ENCODE measurements at regions not wholly inside any gene's neighbourhood (a gene's known extent, or its start where the extent isn't known, plus 50 kb on each side); places are given as distances from the start of the nearest gene placed in this dataset.
A peak's percentile ranks its signal among the peaks of the same experiment; 100 is the strongest.
"Not testable (repeated sequence)": the region's sequence is repeated elsewhere in the genome, so short reads cannot be mapped to it uniquely, and the experiment has no call there.

- DNase-seq; intact Hi-C loops (cut with micrococcal nuclease); H3K9me3 Mint-ChIP-seq; H3K36me3 Mint-ChIP-seq (ENCODE audit: low read depth); H3K27me3 Mint-ChIP-seq (ENCODE audit: low read depth); H3K4me3 Mint-ChIP-seq; CTCF ChIA-PET; H3K4me1 Mint-ChIP-seq (ENCODE audit: low read depth); H3K27ac Mint-ChIP-seq: not testable (repeated sequence)
These were observed 91.5 kb upstream of the FBXO28 start for GRCh38 chr1:224022249-224022970.

DNA sequence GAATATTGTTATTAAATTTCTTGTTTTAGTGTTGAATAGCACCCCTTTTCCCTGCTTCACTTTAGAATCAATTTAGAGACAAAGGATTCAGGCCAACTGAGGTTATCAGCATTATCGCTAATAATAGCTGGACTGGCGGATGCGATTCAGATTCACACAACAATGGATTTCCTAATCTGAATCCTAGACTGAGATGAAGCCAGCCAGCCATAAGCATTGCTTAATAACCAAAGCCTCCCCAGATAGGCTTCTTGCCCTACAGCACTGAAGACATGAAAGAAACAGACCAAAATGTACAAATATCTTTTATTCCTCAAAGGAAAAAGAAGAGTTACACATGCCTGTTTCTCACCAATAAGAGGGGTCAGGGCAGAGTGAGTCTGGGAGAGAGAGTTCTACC is 94.0 kb upstream of the FBXO28 start:
- H3K4me1 Mint-ChIP-seq (ENCODE audit: low read depth); H3K4me3 Mint-ChIP-seq; intact Hi-C loops (cut with micrococcal nuclease); H3K9me3 Mint-ChIP-seq; H3K27ac Mint-ChIP-seq; H3K27me3 Mint-ChIP-seq (ENCODE audit: low read depth); CTCF ChIA-PET; H3K36me3 Mint-ChIP-seq (ENCODE audit: low read depth); DNase-seq: not testable (repeated sequence)

GRCh38 chr1:224015782-224016181 is 98.1 kb upstream of the FBXO28 start:
- H3K27me3 Mint-ChIP-seq (ENCODE audit: low read depth); DNase-seq; H3K4me3 Mint-ChIP-seq; CTCF ChIA-PET; intact Hi-C loops (cut with micrococcal nuclease); H3K27ac Mint-ChIP-seq; H3K36me3 Mint-ChIP-seq (ENCODE audit: low read depth); H3K4me1 Mint-ChIP-seq (ENCODE audit: low read depth); H3K9me3 Mint-ChIP-seq: not testable (repeated sequence)

- Mint-ChIP-seq H3K27ac (no peak overlapping the region), H3K9me3 (peaks cover 1% of the 10 kb centered on the region), H3K27me3 (ENCODE audit: low read depth) (no peaks in the 10 kb centered on the region), H3K4me3 (no peak overlapping the region), H3K36me3 (ENCODE audit: low read depth) (peaks cover 2% of the 10 kb centered on the region), H3K4me1 (ENCODE audit: low read depth) (no peaks in the 10 kb centered on the region)
- intact Hi-C loops (cut with micrococcal nuclease), result no loop called here
- CTCF ChIA-PET, result no interaction called here
- DNase-seq, result no peak
These were observed 99.6 kb upstream of the FBXO28 start for GRCh38 chr1:224014330-224014649.

GRCh38 chr1:224013626-224014329 is 100.1 kb upstream of the FBXO28 start:
- DNase-seq; H3K9me3 Mint-ChIP-seq; H3K27me3 Mint-ChIP-seq (ENCODE audit: low read depth); intact Hi-C loops (cut with micrococcal nuclease); H3K27ac Mint-ChIP-seq; CTCF ChIA-PET; H3K4me3 Mint-ChIP-seq; H3K4me1 Mint-ChIP-seq (ENCODE audit: low read depth); H3K36me3 Mint-ChIP-seq (ENCODE audit: low read depth): not testable (repeated sequence)

DNA sequence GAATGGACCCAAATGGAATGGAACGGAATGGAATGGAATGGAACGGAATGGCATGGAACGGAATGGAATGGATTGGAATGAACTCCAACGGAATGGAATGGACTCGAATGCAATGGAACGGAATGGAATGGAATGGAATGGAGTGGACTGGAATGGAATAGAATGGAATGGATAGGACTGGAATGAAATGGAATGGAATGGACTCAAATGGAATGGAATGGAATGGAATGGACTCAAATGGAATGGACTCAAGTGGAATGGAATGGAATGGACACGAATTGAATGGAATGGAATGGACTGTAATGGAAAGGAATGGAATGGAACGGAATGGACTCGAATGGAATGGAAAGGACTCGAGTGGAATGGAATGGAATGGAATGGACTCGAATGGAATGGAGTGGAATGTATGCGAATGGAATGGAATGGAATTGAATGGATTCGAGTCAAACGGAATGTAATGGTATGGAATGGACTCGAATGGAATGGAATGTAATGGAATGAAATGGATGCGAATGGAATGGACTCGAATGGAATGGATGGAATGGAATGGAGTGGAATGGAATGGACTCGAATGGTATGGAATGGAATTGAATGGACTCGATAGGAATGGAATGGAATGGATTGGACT is 101.0 kb upstream of the FBXO28 start:
- H3K9me3 Mint-ChIP-seq; H3K27me3 Mint-ChIP-seq (ENCODE audit: low read depth); H3K4me3 Mint-ChIP-seq; intact Hi-C loops (cut with micrococcal nuclease); CTCF ChIA-PET; H3K4me1 Mint-ChIP-seq (ENCODE audit: low read depth); H3K27ac Mint-ChIP-seq; DNase-seq; H3K36me3 Mint-ChIP-seq (ENCODE audit: low read depth): not testable (repeated sequence)

GRCh38 chr1:224012162-224012561 is 101.7 kb upstream of the FBXO28 start:
- DNase-seq; intact Hi-C loops (cut with micrococcal nuclease); H3K9me3 Mint-ChIP-seq; CTCF ChIA-PET; H3K4me1 Mint-ChIP-seq (ENCODE audit: low read depth); H3K4me3 Mint-ChIP-seq; H3K27me3 Mint-ChIP-seq (ENCODE audit: low read depth); H3K27ac Mint-ChIP-seq: not testable (repeated sequence)
- peaks cover 13% of the 10 kb centered on the region for H3K36me3 Mint-ChIP-seq (ENCODE audit: low read depth)

- H3K4me1 Mint-ChIP-seq (ENCODE audit: low read depth); H3K4me3 Mint-ChIP-seq; intact Hi-C loops (cut with micrococcal nuclease); H3K9me3 Mint-ChIP-seq; CTCF ChIA-PET; H3K27ac Mint-ChIP-seq; DNase-seq; H3K27me3 Mint-ChIP-seq (ENCODE audit: low read depth): not testable (repeated sequence)
- H3K36me3 Mint-ChIP-seq (ENCODE audit: low read depth), result peaks cover 15% of the 10 kb centered on the region
These were observed 102.2 kb upstream of the FBXO28 start for GRCh38 chr1:224011751-224012150.

GRCh38 chr1:224011153-224011552 is 102.8 kb upstream of the FBXO28 start:
- DNase-seq; CTCF ChIA-PET; H3K4me3 Mint-ChIP-seq; H3K27me3 Mint-ChIP-seq (ENCODE audit: low read depth); H3K9me3 Mint-ChIP-seq; intact Hi-C loops (cut with micrococcal nuclease); H3K4me1 Mint-ChIP-seq (ENCODE audit: low read depth); H3K27ac Mint-ChIP-seq: not testable (repeated sequence)
- H3K36me3 Mint-ChIP-seq (ENCODE audit: low read depth), result peaks cover 15% of the 10 kb centered on the region

- H3K4me3 Mint-ChIP-seq; H3K9me3 Mint-ChIP-seq; intact Hi-C loops (cut with micrococcal nuclease); DNase-seq; CTCF ChIA-PET; H3K4me1 Mint-ChIP-seq (ENCODE audit: low read depth); H3K27me3 Mint-ChIP-seq (ENCODE audit: low read depth); H3K27ac Mint-ChIP-seq: not testable (repeated sequence)
- peaks cover 23% of the 10 kb centered on the region for H3K36me3 Mint-ChIP-seq (ENCODE audit: low read depth)
These were observed 107.9 kb upstream of the FBXO28 start for GRCh38 chr1:224005973-224006372.

GRCh38 chr1:224004552-224005315 is 109.2 kb upstream of the FBXO28 start:
- intact Hi-C loops (cut with micrococcal nuclease); H3K27me3 Mint-ChIP-seq (ENCODE audit: low read depth); CTCF ChIA-PET; H3K27ac Mint-ChIP-seq; H3K4me1 Mint-ChIP-seq (ENCODE audit: low read depth); H3K4me3 Mint-ChIP-seq; H3K9me3 Mint-ChIP-seq: not testable (repeated sequence)
- peaks cover 22% of the 10 kb centered on the region for H3K36me3 Mint-ChIP-seq (ENCODE audit: low read depth)
- peak; percentile 59 for DNase-seq

GRCh38 chr1:224003896-224004295 is 110.0 kb upstream of the FBXO28 start:
- intact Hi-C loops (cut with micrococcal nuclease), result not testable (repeated sequence)

More at GRCh38 chr1:224003896-224004295, 110.0 kb upstream of the FBXO28 start:
- H3K9me3 Mint-ChIP-seq; DNase-seq; H3K27ac Mint-ChIP-seq; H3K4me3 Mint-ChIP-seq; CTCF ChIA-PET; H3K27me3 Mint-ChIP-seq (ENCODE audit: low read depth): not testable (repeated sequence)
- Mint-ChIP-seq H3K36me3 (ENCODE audit: low read depth) (peaks cover 22% of the 10 kb centered on the region), H3K4me1 (ENCODE audit: low read depth) (peaks cover 12% of the 10 kb centered on the region)
